ENCODE measurements at regions not wholly inside any gene's neighbourhood (a gene's known extent, or its start where the extent isn't known, plus 50 kb on each side); places are given as distances from the start of the nearest gene placed in this dataset.

DNA sequence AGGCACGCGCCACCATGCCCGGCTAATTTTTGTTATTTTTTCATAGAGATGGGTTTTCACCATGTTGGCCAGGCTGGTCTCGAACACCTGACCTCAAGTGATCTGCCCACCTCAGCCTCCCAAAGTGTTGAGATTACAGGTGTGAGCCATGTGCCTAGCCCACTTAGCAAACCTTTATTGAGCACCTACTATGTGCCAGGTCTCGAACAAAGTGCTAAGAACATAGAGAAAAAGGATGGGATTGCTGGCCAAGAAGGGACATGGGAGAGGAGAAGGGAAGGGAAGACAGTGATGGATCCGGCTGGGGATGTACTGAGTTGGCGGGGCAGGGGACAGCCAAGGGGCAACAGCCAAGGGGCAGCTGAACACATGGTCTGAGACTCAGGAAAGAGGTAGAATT lies 55.6 kb upstream of the RPL11 start:
- no peak overlapping the region for H2AK9ac ChIP-seq (replicated peaks; ENCODE audit: low read depth, low read length, poor library complexity)
- H3K9ac ChIP-seq (ENCODE audit: low read depth, low read length) = no peak overlapping the region
- H3K79me1 ChIP-seq (ENCODE audit: low read depth in 1 of 2, low read length in 2 of 2) = peaks cover 7 to 27% of the 10 kb centered on the region in 2 experiments; a peak in 3 of 4 replicates
- H2BK20ac ChIP-seq (ENCODE audit: low read depth, low read length) = peak overlapping the region; percentile 17
- H2BK15ac ChIP-seq (ENCODE audit: low read depth, low read length) = peak overlapping the region; percentile 45; the same call in 1 of the 3 replicates
- peak overlapping the region; percentile 31 for H3K4ac ChIP-seq (ENCODE audit: low read depth, low read length)
- 94% methylated on average over 3 of the region's 7 CpGs; no CpG with 5 or more reads in 1 of the 2 experiments for WGBS, 2 experiments (ENCODE audit: extremely low coverage in 2 of 2, insufficient read length in 1 of 2)
- H4K5ac ChIP-seq (ENCODE audit: low read depth, low read length) = 0 out of 2 replicates have a peak overlapping the region, but pooled peaks have one; percentile 51
- no peaks in the 10 kb centered on the region for H3K9me3 ChIP-seq (ENCODE audit: control insufficient read depth, insufficient read depth, low read length)
- DNase-seq = no peak
- H3K27ac ChIP-seq (ENCODE audit: insufficient read depth, low read length) = no peak overlapping the region
- H2AFZ ChIP-seq (replicated peaks; ENCODE audit: low read length, poor library complexity) = no peak overlapping the region
- H2AK5ac ChIP-seq (ENCODE audit: low read depth, low read length) = peak overlapping the region; percentile 91
- H3K4me2 ChIP-seq (ENCODE audit: low read depth, low read length) = no peak overlapping the region
- peaks cover 10% of the 10 kb centered on the region for H3K4me1 ChIP-seq (ENCODE audit: control insufficient read depth, insufficient read depth, low read length)
- no peak for TF ChIP-seq FOS (IDR thresholded peaks at IDR 0.05; ENCODE audit: low read depth, low read length)
- TF ChIP-seq, protein P1, sequence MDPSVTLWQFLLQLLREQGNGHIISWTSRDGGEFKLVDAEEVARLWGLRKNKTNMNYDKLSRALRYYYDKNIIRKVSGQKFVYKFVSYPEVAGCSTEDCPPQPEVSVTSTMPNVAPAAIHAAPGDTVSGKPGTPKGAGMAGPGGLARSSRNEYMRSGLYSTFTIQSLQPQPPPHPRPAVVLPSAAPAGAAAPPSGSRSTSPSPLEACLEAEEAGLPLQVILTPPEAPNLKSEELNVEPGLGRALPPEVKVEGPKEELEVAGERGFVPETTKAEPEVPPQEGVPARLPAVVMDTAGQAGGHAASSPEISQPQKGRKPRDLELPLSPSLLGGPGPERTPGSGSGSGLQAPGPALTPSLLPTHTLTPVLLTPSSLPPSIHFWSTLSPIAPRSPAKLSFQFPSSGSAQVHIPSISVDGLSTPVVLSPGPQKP (IDR thresholded peaks at IDR 0.05; ENCODE audit: borderline replicate concordance, low read depth, low read length) = no peak
- TF ChIP-seq NFE2L2 (IDR thresholded peaks at IDR 0.05; ENCODE audit: low read depth, low read length) = no peak
- TF ChIP-seq, protein P2, sequence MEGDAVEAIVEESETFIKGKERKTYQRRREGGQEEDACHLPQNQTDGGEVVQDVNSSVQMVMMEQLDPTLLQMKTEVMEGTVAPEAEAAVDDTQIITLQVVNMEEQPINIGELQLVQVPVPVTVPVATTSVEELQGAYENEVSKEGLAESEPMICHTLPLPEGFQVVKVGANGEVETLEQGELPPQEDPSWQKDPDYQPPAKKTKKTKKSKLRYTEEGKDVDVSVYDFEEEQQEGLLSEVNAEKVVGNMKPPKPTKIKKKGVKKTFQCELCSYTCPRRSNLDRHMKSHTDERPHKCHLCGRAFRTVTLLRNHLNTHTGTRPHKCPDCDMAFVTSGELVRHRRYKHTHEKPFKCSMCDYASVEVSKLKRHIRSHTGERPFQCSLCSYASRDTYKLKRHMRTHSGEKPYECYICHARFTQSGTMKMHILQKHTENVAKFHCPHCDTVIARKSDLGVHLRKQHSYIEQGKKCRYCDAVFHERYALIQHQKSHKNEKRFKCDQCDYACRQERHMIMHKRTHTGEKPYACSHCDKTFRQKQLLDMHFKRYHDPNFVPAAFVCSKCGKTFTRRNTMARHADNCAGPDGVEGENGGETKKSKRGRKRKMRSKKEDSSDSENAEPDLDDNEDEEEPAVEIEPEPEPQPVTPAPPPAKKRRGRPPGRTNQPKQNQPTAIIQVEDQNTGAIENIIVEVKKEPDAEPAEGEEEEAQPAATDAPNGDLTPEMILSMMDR (conservative IDR thresholded peaks at IDR 0.05; ENCODE audit: low read depth, low read length) = no peak
- TF ChIP-seq SMC3 (IDR thresholded peaks at IDR 0.05; ENCODE audit: low read depth, low read length) = no peak
- TF ChIP-seq BHLHE40 (IDR thresholded peaks at IDR 0.05; ENCODE audit: low read depth, low read length) = no peak
- no peak for TF ChIP-seq CEBPB (IDR thresholded peaks at IDR 0.05; ENCODE audit: low read depth, low read length)
- ChIA-PET POLR2A (ENCODE audit: unreplicated experiment) (interaction anchor here (0.6 kb wide), 2 partner anchors 68 to 278 kb away, joined by 8 to 9 read pairs; no protein-coding TSS in a partner anchor), CTCF (interaction anchor here (0.7 to 6.4 kb wide), 3 partner anchors 82 to 108 kb away, joined by 3 to 67 read pairs (median 49); no protein-coding TSS in a partner anchor)
- H3K23ac ChIP-seq (ENCODE audit: low read depth, low read length) = no peak overlapping the region
- H3K27me3 ChIP-seq (ENCODE audit: control insufficient read depth, insufficient read depth, low read length) = no peaks in the 10 kb centered on the region; the same call in 1 of the 2 replicates
- no TSS peak for BruUV-seq (replicated peaks)
- in situ Hi-C loops (cut with MboI; ENCODE audit: low sequenced_read_pairs) (loop anchor here (5.0 to 25.0 kb wide), 2 partner anchors 89 to 649 kb away; no protein-coding TSS in a partner anchor), dilution Hi-C loops (cut with HindIII; ENCODE audit: low sequenced_read_pairs, unreplicated experiment) (no loop called here), intact Hi-C loops (cut with micrococcal nuclease) (loop anchor here (2.0 to 10.0 kb wide), 2 partner anchors 139 to 661 kb away; partner anchors contain the start of gene LACTBL1)
- peak overlapping the region; percentile 74 for H4K91ac ChIP-seq (ENCODE audit: insufficient read depth, low read depth, low read length)
- peaks cover 8% of the 10 kb centered on the region for H3K9me1 ChIP-seq (ENCODE audit: insufficient read depth, low read length)
- H4K20me1 ChIP-seq (ENCODE audit: insufficient read depth, low read length) = no peaks in the 10 kb centered on the region
- H3K56ac ChIP-seq (ENCODE audit: extremely low read depth, insufficient read depth, low read length) = no peak overlapping the region
- no peak overlapping the region for H3K4me3 ChIP-seq (ENCODE audit: insufficient read depth, low read depth, low read length)
- H2BK120ac ChIP-seq (ENCODE audit: low read depth, low read length) = peak overlapping the region; percentile 54; the same call in 1 of the 2 replicates
- H3K14ac ChIP-seq (replicated peaks; ENCODE audit: low read depth, low read length) = no peak overlapping the region
- H2BK5ac ChIP-seq (ENCODE audit: low read depth, low read length, poor library complexity, severe bottlenecking) = no peak overlapping the region
- peak overlapping the region; percentile 34 to 87; a peak in 2 of 4 replicates for H4K8ac ChIP-seq (ENCODE audit: low read depth in 2 of 2, low read length in 2 of 2)
- ATAC-seq (ENCODE audit: low read depth) = no peak
- no peaks in the 10 kb centered on the region for H3K36me3 ChIP-seq (ENCODE audit: control insufficient read depth, insufficient read depth, low read length)
- H3K18ac ChIP-seq (ENCODE audit: low read depth, low read length) = no peak overlapping the region
